Endodermal cell (in vitro differentiated cells): ENCODE measurements at regions not wholly inside any gene's neighbourhood (a gene's known extent, or its start where the extent isn't known, plus 50 kb on each side); places are given as distances from the start of the nearest gene placed in this dataset.

Source experiments
- DNase-seq: peaks from one replicate; pipeline ENCODE4 v3.0.0-alpha.2; 2017
- H3K27ac ChIP-seq: 2 replicates; pipeline ENCODE4 v1.5.1; 2013; ENCODE audit warnings: mild to moderate bottlenecking, low read depth, low read length, moderate library complexity
- H3K27me3 ChIP-seq: 2 replicates; pipeline ENCODE4 v1.6.1; 2013; ENCODE audit warnings: mild to moderate bottlenecking, low read length, moderate library complexity; ENCODE audit not compliant: insufficient read depth, control insufficient read depth, poor library complexity, severe bottlenecking
- H3K36me3 ChIP-seq: 2 replicates; pipeline ENCODE4 v1.7.0; 2013; ENCODE audit warnings: mild to moderate bottlenecking, low read length, moderate library complexity; ENCODE audit not compliant: control insufficient read depth, insufficient read depth
- H3K4me1 ChIP-seq: one replicate; pipeline ENCODE4 v1.7.0; 2013; ENCODE audit warnings: low read length; ENCODE audit not compliant: control insufficient read depth, insufficient read depth
- H3K4me3 ChIP-seq: 2 replicates; pipeline ENCODE4 v1.5.1; 2013; ENCODE audit warnings: mild to moderate bottlenecking, low read length, moderate library complexity
- H3K9ac ChIP-seq: 2 replicates; pipeline ENCODE4 v1.6.1; 2013; ENCODE audit warnings: mild to moderate bottlenecking, low read length, moderate library complexity; ENCODE audit not compliant: poor library complexity, severe bottlenecking; ENCODE audit errors: extremely low read depth
- H3K9me3 ChIP-seq: 2 replicates; pipeline ENCODE4 v1.6.1; 2013; ENCODE audit warnings: mild to moderate bottlenecking, low read length, moderate library complexity; ENCODE audit not compliant: control insufficient read depth
- H3K27ac Mint-ChIP-seq: 2 replicates; pipeline ENCODE4 v1.8.0; 2020; ENCODE audit warnings: mixed read lengths
- H3K27me3 Mint-ChIP-seq: 2 replicates; pipeline ENCODE4 v1.8.0; 2021; ENCODE audit warnings: mild to moderate bottlenecking, mixed read lengths; ENCODE audit not compliant: insufficient read depth
- H3K36me3 Mint-ChIP-seq: 2 replicates; pipeline ENCODE4 v1.8.0; 2020; ENCODE audit warnings: low read depth, mixed read lengths
- H3K4me1 Mint-ChIP-seq: 2 replicates; pipeline ENCODE4 v1.8.0; 2020; ENCODE audit warnings: mixed read lengths
- H3K4me3 Mint-ChIP-seq: 2 replicates; pipeline ENCODE4 v1.8.0; 2020; ENCODE audit warnings: mild to moderate bottlenecking, moderate library complexity, mixed read lengths
- H3K9me3 Mint-ChIP-seq: 2 replicates; pipeline ENCODE4 v1.8.0; 2020; ENCODE audit warnings: mild to moderate bottlenecking, mixed read lengths
- CTCF ChIP-seq: fragments of 200-600 bp; sonication (generic); conservative IDR thresholded peaks from 2 replicates; pipeline ENCODE4 v1.5.0; 2021; ENCODE audit warnings: antibody characterized with exemption, mild to moderate bottlenecking
- WGBS, 2 experiments: methylation state at CpG; one replicate each; pipeline versions ENCODE4 v1.1.5 to v1.1.7; 2013; ENCODE audit warnings: missing lambda C conversion rate in 2 of 2, mixed read lengths in 1 of 2; ENCODE audit not compliant: insufficient coverage in 1 of 2, insufficient read length in 1 of 2; 5-methylcytosine and 5-hydroxymethylcytosine counted together

GRCh38 chr13:85995788-85996418 lies 196.7 kb upstream of the SLITRK6 start:
- Mint-ChIP-seq H3K9me3 (no peaks in the 10 kb centered on the region), H3K27me3 (no peaks in the 10 kb centered on the region), H3K4me3 (no peak overlapping the region), H3K27ac (no peak overlapping the region), H3K36me3 (no peaks in the 10 kb centered on the region), H3K4me1 (peaks cover 2% of the 10 kb centered on the region)
- Histone ChIP-seq H3K27ac (no peak overlapping the region), H3K27me3 (no peaks in the 10 kb centered on the region), H3K9me3 (no peaks in the 10 kb centered on the region), H3K9ac (no peak overlapping the region), H3K36me3 (no peaks in the 10 kb centered on the region), H3K4me1 (no peaks in the 10 kb centered on the region), H3K4me3 (no peak overlapping the region)
- TF ChIP-seq CTCF: no peak
- DNase-seq: no peak
- WGBS, 2 experiments: 87 to 88% methylated on average over 3 of the region's 3 CpGs

GRCh38 chr13:85993567-85993966 lies 194.3 kb upstream of the SLITRK6 start:
- DNase-seq: no peak
- H3K4me3 ChIP-seq: no peak overlapping the region
- H3K27ac Mint-ChIP-seq: no peak overlapping the region
- H3K27ac ChIP-seq: no peak overlapping the region
- TF ChIP-seq CTCF: no peak
- no peak overlapping the region for H3K4me3 Mint-ChIP-seq
- H3K9me3 Mint-ChIP-seq: no peaks in the 10 kb centered on the region
- no peaks in the 10 kb centered on the region for H3K27me3 ChIP-seq
- no peaks in the 10 kb centered on the region for H3K36me3 Mint-ChIP-seq
- H3K27me3 Mint-ChIP-seq: no peaks in the 10 kb centered on the region
- no CpG with 5 or more reads among the region's 1 CpG for WGBS, 2 experiments
- no peaks in the 10 kb centered on the region for H3K36me3 ChIP-seq
- no peak overlapping the region for H3K9ac ChIP-seq
- H3K4me1 Mint-ChIP-seq: peaks cover 2% of the 10 kb centered on the region
- no peaks in the 10 kb centered on the region for H3K4me1 ChIP-seq
- no peaks in the 10 kb centered on the region for H3K9me3 ChIP-seq

- Mint-ChIP-seq H3K4me3 (no peak overlapping the region), H3K4me1 (no peaks in the 10 kb centered on the region), H3K9me3 (no peaks in the 10 kb centered on the region), H3K27me3 (no peaks in the 10 kb centered on the region), H3K27ac (no peak overlapping the region), H3K36me3 (no peaks in the 10 kb centered on the region)
- no peak overlapping the region for H3K27ac ChIP-seq
- TF ChIP-seq CTCF: no peak
- no peak overlapping the region for H3K4me3 ChIP-seq
- no peaks in the 10 kb centered on the region for H3K4me1 ChIP-seq
- H3K9ac ChIP-seq: no peak overlapping the region
- WGBS, 2 experiments: 90 to 92% methylated on average over 2 of the region's 2 CpGs
- H3K27me3 ChIP-seq: no peaks in the 10 kb centered on the region
- no peaks in the 10 kb centered on the region for H3K36me3 ChIP-seq
- DNase-seq: no peak
- no peaks in the 10 kb centered on the region for H3K9me3 ChIP-seq
Measured at GRCh38 chr13:85990397-85990796, 191.2 kb upstream of the SLITRK6 start.
